ENCODE measurements at regions not wholly inside any gene's neighbourhood (a gene's known extent, or its start where the extent isn't known, plus 50 kb on each side); places are given as distances from the start of the nearest gene placed in this dataset.

DNA sequence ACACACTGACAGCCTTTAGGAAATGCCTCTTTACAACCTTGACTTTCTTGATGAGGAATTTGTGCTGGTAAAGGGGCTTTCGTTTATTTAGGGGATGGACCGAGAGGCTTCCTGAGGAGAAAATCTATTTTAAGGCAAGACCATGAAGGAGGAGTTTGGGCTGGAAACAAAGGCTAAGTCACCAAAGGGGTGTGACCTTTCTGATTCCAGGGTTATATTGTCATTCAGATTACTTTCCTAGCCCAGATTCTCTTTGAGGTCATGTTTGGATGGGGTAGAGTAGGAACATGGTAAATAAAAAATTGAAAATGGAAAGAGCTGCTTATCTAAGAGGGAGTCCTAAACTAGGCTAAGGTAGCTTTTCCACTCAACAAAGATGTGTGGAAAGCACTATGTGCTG, 77.1 kb upstream of the UGP2 start (continued):
- TF ChIP-seq, protein P1, sequence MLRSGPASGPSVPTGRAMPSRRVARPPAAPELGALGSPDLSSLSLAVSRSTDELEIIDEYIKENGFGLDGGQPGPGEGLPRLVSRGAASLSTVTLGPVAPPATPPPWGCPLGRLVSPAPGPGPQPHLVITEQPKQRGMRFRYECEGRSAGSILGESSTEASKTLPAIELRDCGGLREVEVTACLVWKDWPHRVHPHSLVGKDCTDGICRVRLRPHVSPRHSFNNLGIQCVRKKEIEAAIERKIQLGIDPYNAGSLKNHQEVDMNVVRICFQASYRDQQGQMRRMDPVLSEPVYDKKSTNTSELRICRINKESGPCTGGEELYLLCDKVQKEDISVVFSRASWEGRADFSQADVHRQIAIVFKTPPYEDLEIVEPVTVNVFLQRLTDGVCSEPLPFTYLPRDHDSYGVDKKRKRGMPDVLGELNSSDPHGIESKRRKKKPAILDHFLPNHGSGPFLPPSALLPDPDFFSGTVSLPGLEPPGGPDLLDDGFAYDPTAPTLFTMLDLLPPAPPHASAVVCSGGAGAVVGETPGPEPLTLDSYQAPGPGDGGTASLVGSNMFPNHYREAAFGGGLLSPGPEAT (IDR thresholded peaks at IDR 0.05; ENCODE audit: low read depth): no peak
- no peak for TF ChIP-seq ZNF622 (IDR thresholded peaks at IDR 0.05)
- TF ChIP-seq, protein P2, sequence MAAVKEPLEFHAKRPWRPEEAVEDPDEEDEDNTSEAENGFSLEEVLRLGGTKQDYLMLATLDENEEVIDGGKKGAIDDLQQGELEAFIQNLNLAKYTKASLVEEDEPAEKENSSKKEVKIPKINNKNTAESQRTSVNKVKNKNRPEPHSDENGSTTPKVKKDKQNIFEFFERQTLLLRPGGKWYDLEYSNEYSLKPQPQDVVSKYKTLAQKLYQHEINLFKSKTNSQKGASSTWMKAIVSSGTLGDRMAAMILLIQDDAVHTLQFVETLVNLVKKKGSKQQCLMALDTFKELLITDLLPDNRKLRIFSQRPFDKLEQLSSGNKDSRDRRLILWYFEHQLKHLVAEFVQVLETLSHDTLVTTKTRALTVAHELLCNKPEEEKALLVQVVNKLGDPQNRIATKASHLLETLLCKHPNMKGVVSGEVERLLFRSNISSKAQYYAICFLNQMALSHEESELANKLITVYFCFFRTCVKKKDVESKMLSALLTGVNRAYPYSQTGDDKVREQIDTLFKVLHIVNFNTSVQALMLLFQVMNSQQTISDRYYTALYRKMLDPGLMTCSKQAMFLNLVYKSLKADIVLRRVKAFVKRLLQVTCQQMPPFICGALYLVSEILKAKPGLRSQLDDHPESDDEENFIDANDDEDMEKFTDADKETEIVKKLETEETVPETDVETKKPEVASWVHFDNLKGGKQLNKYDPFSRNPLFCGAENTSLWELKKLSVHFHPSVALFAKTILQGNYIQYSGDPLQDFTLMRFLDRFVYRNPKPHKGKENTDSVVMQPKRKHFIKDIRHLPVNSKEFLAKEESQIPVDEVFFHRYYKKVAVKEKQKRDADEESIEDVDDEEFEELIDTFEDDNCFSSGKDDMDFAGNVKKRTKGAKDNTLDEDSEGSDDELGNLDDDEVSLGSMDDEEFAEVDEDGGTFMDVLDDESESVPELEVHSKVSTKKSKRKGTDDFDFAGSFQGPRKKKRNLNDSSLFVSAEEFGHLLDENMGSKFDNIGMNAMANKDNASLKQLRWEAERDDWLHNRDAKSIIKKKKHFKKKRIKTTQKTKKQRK (IDR thresholded peaks at IDR 0.05; ENCODE audit: low read depth, low read length): no peak
- no peak for TF ChIP-seq ZNF384 (IDR thresholded peaks at IDR 0.05; ENCODE audit: borderline replicate concordance, low read depth, low read length)
- no peak for TF ChIP-seq MXI1 (IDR thresholded peaks at IDR 0.05; ENCODE audit: low read depth, low read length)
- TF ChIP-seq, protein P3, sequence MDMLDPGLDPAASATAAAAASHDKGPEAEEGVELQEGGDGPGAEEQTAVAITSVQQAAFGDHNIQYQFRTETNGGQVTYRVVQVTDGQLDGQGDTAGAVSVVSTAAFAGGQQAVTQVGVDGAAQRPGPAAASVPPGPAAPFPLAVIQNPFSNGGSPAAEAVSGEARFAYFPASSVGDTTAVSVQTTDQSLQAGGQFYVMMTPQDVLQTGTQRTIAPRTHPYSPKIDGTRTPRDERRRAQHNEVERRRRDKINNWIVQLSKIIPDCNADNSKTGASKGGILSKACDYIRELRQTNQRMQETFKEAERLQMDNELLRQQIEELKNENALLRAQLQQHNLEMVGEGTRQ (IDR thresholded peaks at IDR 0.05; ENCODE audit: borderline replicate concordance, low read depth, low read length): no peak
- no peak for TF ChIP-seq LARP7 (IDR thresholded peaks at IDR 0.05)
- no peak for TF ChIP-seq CREB1 (IDR thresholded peaks at IDR 0.05; ENCODE audit: low read depth)

All from GM12878 (cell line).